ENCODE measurements at regions not wholly inside any gene's neighbourhood (a gene's known extent, or its start where the extent isn't known, plus 50 kb on each side); places are given as distances from the start of the nearest gene placed in this dataset.

DNA sequence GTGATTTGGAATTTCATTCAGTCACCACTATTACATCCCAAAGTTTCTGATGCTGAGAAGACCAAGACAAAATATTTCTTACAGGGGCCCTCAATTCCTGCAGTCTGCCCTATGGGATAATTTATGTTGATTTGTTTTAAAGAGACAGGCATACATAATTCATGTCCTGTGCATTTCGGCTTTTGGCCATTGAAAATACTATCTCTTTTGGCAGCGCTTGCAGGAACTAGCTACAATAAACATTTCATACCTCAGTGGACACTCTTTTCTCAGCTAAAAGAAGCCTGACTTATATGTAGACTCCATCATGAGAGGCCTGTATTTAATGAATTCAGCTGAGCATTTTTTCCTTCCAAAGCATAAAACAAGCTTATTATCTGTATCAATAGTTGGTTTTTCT is 451.9 kb upstream of the C9orf72 start:
- H2AK5ac ChIP-seq (ENCODE audit: insufficient read length, low read length): no peak overlapping the region
- no peak overlapping the region for H3K9ac ChIP-seq (ENCODE audit: extremely low read depth, insufficient read length, low read length)
- H3K4me2 ChIP-seq (ENCODE audit: insufficient read depth, insufficient read length, low read length): no peak overlapping the region
- TF ChIP-seq, protein P1, sequence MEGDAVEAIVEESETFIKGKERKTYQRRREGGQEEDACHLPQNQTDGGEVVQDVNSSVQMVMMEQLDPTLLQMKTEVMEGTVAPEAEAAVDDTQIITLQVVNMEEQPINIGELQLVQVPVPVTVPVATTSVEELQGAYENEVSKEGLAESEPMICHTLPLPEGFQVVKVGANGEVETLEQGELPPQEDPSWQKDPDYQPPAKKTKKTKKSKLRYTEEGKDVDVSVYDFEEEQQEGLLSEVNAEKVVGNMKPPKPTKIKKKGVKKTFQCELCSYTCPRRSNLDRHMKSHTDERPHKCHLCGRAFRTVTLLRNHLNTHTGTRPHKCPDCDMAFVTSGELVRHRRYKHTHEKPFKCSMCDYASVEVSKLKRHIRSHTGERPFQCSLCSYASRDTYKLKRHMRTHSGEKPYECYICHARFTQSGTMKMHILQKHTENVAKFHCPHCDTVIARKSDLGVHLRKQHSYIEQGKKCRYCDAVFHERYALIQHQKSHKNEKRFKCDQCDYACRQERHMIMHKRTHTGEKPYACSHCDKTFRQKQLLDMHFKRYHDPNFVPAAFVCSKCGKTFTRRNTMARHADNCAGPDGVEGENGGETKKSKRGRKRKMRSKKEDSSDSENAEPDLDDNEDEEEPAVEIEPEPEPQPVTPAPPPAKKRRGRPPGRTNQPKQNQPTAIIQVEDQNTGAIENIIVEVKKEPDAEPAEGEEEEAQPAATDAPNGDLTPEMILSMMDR (conservative IDR thresholded peaks at IDR 0.05): no peak
- no peak overlapping the region for H2BK15ac ChIP-seq (ENCODE audit: low read depth, low read length)
- no peaks in the 10 kb centered on the region for H3K9me3 ChIP-seq (ENCODE audit: control insufficient read depth, low read depth, low read length)
- no peaks in the 10 kb centered on the region for H3K23me2 ChIP-seq (ENCODE audit: insufficient read length, low read depth, low read length, poor library complexity, severe bottlenecking)
- no peaks in the 10 kb centered on the region for H4K20me1 ChIP-seq (ENCODE audit: control insufficient read depth, insufficient read depth, insufficient read length)
- Mint-ChIP-seq H3K4me1 (peaks cover 7 to 9% of the 10 kb centered on the region in 2 experiments), H3K27me3 (ENCODE audit: low read depth) (no peaks in the 10 kb centered on the region), H3K9me3 (no peaks in the 10 kb centered on the region), H3K36me3 (ENCODE audit: insufficient read depth in 1 of 3, low read depth in 3 of 3) (no peaks in the 10 kb centered on the region), H3K4me3 (no peak overlapping the region), H3K27ac (no peak overlapping the region)
- H2AFZ ChIP-seq (ENCODE audit: low read length): no peak overlapping the region
- no peak overlapping the region for H2BK120ac ChIP-seq (ENCODE audit: low read depth, low read length, poor library complexity, severe bottlenecking)
- no CpG with 5 or more reads among the region's 2 CpGs for WGBS (ENCODE audit: extremely low coverage, insufficient read length, low lambda C conversion rate)
- DNase-seq: no peak
- no peak overlapping the region for H3K56ac ChIP-seq (ENCODE audit: insufficient read length, low read depth, low read length)
- H4K91ac ChIP-seq (ENCODE audit: insufficient read length, low read depth, low read length): no peak overlapping the region
- H3K79me2 ChIP-seq (ENCODE audit: insufficient read depth, low read length): no peaks in the 10 kb centered on the region
- no peak overlapping the region for H2BK20ac ChIP-seq (ENCODE audit: low read depth, low read length, poor library complexity, severe bottlenecking)
- H3K4ac ChIP-seq (ENCODE audit: low read depth, low read length): no peak overlapping the region
- H3K14ac ChIP-seq (ENCODE audit: insufficient read depth, low read length): no peak overlapping the region
- no peak overlapping the region for H4K8ac ChIP-seq (replicated peaks; ENCODE audit: insufficient read length, low read depth, low read length)
- no peak overlapping the region for H2BK12ac ChIP-seq (ENCODE audit: insufficient read length, low read depth, low read length)
- H3K79me1 ChIP-seq (ENCODE audit: insufficient read depth, low read depth, low read length, poor library complexity, severe bottlenecking): no peaks in the 10 kb centered on the region
- no peaks in the 10 kb centered on the region for H3K27me3 ChIP-seq (ENCODE audit: insufficient read depth, low read length)
- H3K4me1 ChIP-seq (ENCODE audit: insufficient read depth, low read length): no peaks in the 10 kb centered on the region
- H3K23ac ChIP-seq (ENCODE audit: insufficient read length, low read depth, low read length): no peak overlapping the region
- no peak overlapping the region for H3K27ac ChIP-seq (ENCODE audit: insufficient read length, low read depth, low read length)
- no peak overlapping the region for H4K5ac ChIP-seq (ENCODE audit: insufficient read length, low read depth, low read length)
- no peak overlapping the region for H3T11ph ChIP-seq (ENCODE audit: low read length)
- no peak overlapping the region for H2BK5ac ChIP-seq (ENCODE audit: insufficient read length, low read length)
- H3K18ac ChIP-seq (ENCODE audit: insufficient read length, low read depth, low read length): no peak overlapping the region

Measured in H9 (cell line).